ENCODE measurements at regions not wholly inside any gene's neighbourhood (a gene's known extent, or its start where the extent isn't known, plus 50 kb on each side); places are given as distances from the start of the nearest gene placed in this dataset.

DNA sequence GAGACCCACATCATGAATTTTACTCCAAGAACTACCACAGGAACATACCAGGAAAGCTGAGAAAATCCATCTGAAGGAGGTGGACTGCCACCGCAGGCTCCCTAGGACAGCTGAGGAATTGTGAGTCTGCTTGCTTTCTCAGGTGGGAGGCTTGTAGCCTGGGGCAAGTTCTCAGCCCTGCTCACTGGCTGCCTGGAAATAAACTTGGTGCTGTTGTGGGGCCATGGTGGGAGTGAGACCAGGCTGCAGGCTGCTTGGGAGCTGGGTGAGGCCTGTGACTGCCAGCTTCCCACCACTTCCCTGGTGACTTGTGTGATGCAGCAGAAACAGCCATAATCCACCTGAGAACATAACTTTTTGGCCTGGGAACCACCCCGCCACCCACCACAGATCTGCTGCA is 132.7 kb upstream of the RAG2 start:
- no peak for DNase-seq

- no peak for DNase-seq
Measured at GRCh38 chr11:36729825-36730224, 131.8 kb upstream of the RAG2 start.

- DNase-seq: no peak
Measured at GRCh38 chr11:36726420-36726819, 128.4 kb upstream of the RAG2 start.

DNA sequence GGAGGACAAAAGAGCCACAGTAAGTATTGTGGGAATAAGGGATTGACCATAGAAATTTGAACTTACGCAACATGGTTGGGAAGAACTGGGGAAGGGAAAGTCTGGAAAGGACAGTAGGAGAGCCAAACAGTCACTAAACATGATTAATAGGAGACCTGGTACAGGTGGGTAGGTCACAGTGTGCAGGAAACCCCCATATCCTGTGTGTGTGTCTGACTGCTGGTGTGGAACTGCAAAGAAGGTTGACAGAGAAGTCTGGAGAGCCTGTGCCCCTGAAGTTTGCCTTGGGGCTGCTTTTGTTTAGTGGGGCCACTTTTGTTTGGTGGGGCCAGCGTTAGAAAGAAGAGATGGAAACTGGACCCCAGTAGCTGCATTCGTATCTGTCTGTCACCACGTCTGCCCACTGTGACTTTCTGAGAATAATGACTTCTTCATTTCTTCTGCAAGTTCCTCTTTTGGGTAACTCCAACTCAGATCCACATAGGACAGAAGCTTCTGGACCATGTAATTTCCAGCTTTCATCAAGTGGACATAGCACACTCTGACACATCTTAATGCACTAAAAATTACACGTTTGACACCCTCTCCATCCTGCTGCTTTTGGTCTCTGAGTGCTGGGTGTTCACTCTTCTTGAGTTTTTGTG is 126.8 kb upstream of the RAG2 start:
- no peak for DNase-seq

- DNase-seq: no peak
Measured at GRCh38 chr11:36722421-36722820, 124.4 kb upstream of the RAG2 start.

- no peak for DNase-seq
Measured at GRCh38 chr11:36719358-36720107, 121.5 kb upstream of the RAG2 start.

- DNase-seq: no peak
Measured at GRCh38 chr11:36718451-36718850, 120.4 kb upstream of the RAG2 start.

DNA sequence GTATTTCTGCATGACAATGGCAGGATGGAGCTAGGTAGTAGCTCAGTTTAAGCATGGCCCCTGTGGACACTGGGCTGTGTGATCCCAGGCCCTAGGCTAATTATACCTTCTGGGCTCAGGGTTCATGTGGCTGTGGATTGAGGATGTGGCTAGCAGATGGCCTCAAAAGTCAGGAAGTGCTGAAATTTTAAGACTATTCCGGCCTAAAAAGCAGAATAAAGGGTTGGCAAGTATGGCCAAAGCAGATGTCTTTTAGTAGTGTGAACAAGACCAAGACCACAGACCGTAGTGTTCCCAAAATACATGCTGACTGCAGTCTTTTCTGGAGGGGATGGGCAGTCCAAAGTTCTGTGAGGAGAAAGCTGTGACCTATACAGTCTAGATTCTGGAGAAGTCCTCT is 115.7 kb upstream of the RAG2 start:
- no peak for DNase-seq

- peak in 1 of 2 experiments; percentile 15 for DNase-seq
Measured at GRCh38 chr11:36711104-36711825, 113.2 kb upstream of the RAG2 start.

Measured in NCI-H1930 (cell line).